HL-60 (cell line): ENCODE measurements at regions not wholly inside any gene's neighbourhood (a gene's known extent, or its start where the extent isn't known, plus 50 kb on each side); places are given as distances from the start of the nearest gene placed in this dataset.

Experiments used
- CTCF ChIP-seq: IDR thresholded peaks from one replicate; pipeline ENCODE4 v1.5.1; 2011; ENCODE audit warnings: low read length, control low read depth, inconsistent platforms; ENCODE audit not compliant: insufficient read depth
- POLR2AphosphoS5 ChIP-seq: IDR thresholded peaks from 2 replicates; pipeline ENCODE4 v1.6.1; 2012; ENCODE audit warnings: low read depth

- no peak for TF ChIP-seq CTCF
- TF ChIP-seq POLR2AphosphoS5: no peak
Observed at GRCh38 chr2:198517976-198518375, 713.6 kb downstream of the PLCL1 start.
